GM19438 (cell line): ENCODE measurements at regions not wholly inside any gene's neighbourhood (a gene's known extent, or its start where the extent isn't known, plus 50 kb on each side); places are given as distances from the start of the nearest gene placed in this dataset.
"Not testable (repeated sequence)": the region's sequence is repeated elsewhere in the genome, so short reads cannot be mapped to it uniquely, and the experiment has no call there.

ENCODE experiments used
- ATAC-seq: cut with Tn5 transposase; IDR thresholded peaks from one replicate; pipeline ENCODE4 v1.9.1; 2021; ENCODE audit warnings: low read depth; ENCODE audit not compliant: unreplicated experiment

- no peak for ATAC-seq
Measured at GRCh38 chr3:21256932-21257331, 494.1 kb downstream of the ZNF385D start.

- no peak for ATAC-seq
Measured at GRCh38 chr3:21238661-21239060, 512.3 kb downstream of the ZNF385D start.

- no peak for ATAC-seq
Measured at GRCh38 chr3:21237638-21238037, 513.4 kb downstream of the ZNF385D start.

- no peak for ATAC-seq
Measured at GRCh38 chr3:21235491-21235890, 515.5 kb downstream of the ZNF385D start.

GRCh38 chr3:21234933-21235332 is 516.1 kb downstream of the ZNF385D start:
- no peak for ATAC-seq

GRCh38 chr3:21229426-21230135 is 521.4 kb downstream of the ZNF385D start:
- ATAC-seq = no peak

- no peak for ATAC-seq
Measured at GRCh38 chr3:21226086-21226485, 524.9 kb downstream of the ZNF385D start.

- ATAC-seq = no peak
Measured at GRCh38 chr3:21220944-21221343, 530.1 kb downstream of the ZNF385D start.

- ATAC-seq = no peak
Measured at GRCh38 chr3:21216598-21216997, 534.4 kb downstream of the ZNF385D start.

- not testable (repeated sequence) for ATAC-seq
Measured at GRCh38 chr3:21204122-21204521, 546.9 kb downstream of the ZNF385D start.

GRCh38 chr3:21195203-21195602 is 555.8 kb downstream of the ZNF385D start:
- no peak for ATAC-seq

GRCh38 chr3:21194036-21194435 is 557.0 kb downstream of the ZNF385D start:
- ATAC-seq = not testable (repeated sequence)

GRCh38 chr3:21188459-21188858 is 562.6 kb downstream of the ZNF385D start:
- no peak for ATAC-seq

GRCh38 chr3:21185816-21186314 is 565.1 kb downstream of the ZNF385D start:
- no peak for ATAC-seq

- ATAC-seq = no peak
Measured at GRCh38 chr3:21174461-21174860, 576.5 kb downstream of the ZNF385D start.

GRCh38 chr3:21170964-21171363 is 580.0 kb downstream of the ZNF385D start:
- ATAC-seq = no peak

GRCh38 chr3:21169948-21170347 is 581.1 kb downstream of the ZNF385D start:
- ATAC-seq = no peak

- ATAC-seq = no peak
Measured at GRCh38 chr3:21168471-21168870, 582.5 kb downstream of the ZNF385D start.

- no peak for ATAC-seq
Measured at GRCh38 chr3:21163956-21164355, 587.1 kb downstream of the ZNF385D start.

- ATAC-seq = no peak
Measured at GRCh38 chr3:21159543-21159906, 591.5 kb downstream of the ZNF385D start.

- no peak for ATAC-seq
Measured at GRCh38 chr3:21158861-21159542, 592.0 kb downstream of the ZNF385D start.

- ATAC-seq = no peak
Measured at GRCh38 chr3:21154911-21155310, 596.1 kb downstream of the ZNF385D start.
